GM21723 (cell line): ENCODE measurements at regions not wholly inside any gene's neighbourhood (a gene's known extent, or its start where the extent isn't known, plus 50 kb on each side); places are given as distances from the start of the nearest gene placed in this dataset.

Source experiments
- ATAC-seq: cut with Tn5 transposase; IDR thresholded peaks from one replicate; pipeline ENCODE4 v1.9.1; 2021; ENCODE audit warnings: mild to moderate bottlenecking, moderate library complexity; ENCODE audit not compliant: unreplicated experiment

DNA sequence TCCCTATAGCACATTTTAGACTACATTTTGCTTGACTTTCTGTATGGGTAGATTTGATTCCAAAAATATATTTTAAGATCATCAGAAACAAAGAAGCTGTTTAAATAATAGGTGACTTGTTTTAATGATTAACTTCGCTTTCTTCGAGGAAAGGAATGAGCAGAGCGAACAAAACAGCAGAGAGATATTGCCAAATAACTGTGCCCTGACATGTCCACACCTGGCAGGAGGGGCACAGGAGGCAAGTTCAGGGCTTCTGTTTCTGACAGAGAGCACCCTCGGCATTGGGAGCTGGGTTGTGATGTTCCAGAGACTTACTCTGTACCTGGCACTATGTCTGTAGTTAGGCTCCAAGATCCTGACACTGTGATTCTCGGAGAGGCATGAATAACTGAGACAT, 155.7 kb upstream of the SASH1 start:
- no peak for ATAC-seq

- no peak for ATAC-seq
Observed at GRCh38 chr6:148192310-148192709, 150.3 kb upstream of the SASH1 start.

DNA sequence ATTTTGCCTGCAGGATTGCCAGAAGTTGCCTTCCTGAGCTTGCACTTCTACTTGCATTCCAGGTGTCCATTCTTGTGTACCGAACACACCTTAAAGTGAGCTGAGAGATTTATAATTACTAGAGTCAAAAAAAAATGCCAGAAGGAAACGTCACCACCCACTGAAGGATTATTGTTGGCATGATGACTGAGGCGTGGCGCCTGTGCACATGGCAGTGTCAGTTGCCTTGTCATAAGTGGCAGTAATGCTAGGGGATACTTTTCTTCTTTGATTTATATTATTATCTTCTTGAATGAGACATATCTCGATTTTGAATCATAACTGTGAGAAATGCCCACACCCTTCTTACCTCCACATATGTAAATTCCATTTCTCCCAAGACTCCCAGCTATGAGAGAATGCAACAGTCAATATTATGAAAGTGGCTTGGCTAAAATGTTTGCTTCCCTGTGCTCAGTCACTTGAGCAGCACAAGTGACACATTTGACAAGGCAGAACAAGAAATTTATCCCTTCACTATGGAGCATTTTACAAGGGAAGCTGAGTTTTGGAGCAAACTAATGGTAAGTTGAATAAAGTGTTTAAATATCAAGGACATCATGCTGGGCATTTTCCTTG, 149.5 kb upstream of the SASH1 start:
- ATAC-seq: no peak

- ATAC-seq: no peak
Observed at GRCh38 chr6:148195511-148195910, 147.1 kb upstream of the SASH1 start.

GRCh38 chr6:148199584-148199983, 143.1 kb upstream of the SASH1 start:
- ATAC-seq: no peak

GRCh38 chr6:148200293-148200692, 142.3 kb upstream of the SASH1 start:
- no peak for ATAC-seq

- ATAC-seq: no peak
Observed at GRCh38 chr6:148200781-148201180, 141.9 kb upstream of the SASH1 start.

GRCh38 chr6:148203281-148203925, 139.2 kb upstream of the SASH1 start:
- ATAC-seq: no peak

- ATAC-seq: peak; percentile 100
Observed at GRCh38 chr6:148203970-148204369, 138.7 kb upstream of the SASH1 start.

DNA sequence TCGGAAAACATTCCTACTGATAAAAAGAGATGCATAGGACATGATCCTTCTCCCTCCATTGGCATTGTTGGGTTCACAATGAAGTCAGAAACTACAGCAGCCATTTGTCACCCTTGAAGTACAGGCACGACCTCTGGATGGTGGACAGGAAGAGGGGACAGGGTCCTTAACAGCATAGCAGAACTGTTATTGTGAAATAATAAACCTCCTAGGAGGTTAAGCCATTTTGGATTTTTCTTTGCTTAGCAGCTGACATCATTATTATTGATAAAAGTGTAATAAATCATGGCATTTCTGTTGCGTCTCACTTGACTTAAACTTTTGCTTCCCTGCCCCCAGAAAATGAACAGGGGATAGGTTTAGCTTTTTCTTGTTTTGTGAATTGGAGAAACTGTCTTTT, 134.3 kb upstream of the SASH1 start:
- ATAC-seq: no peak

DNA sequence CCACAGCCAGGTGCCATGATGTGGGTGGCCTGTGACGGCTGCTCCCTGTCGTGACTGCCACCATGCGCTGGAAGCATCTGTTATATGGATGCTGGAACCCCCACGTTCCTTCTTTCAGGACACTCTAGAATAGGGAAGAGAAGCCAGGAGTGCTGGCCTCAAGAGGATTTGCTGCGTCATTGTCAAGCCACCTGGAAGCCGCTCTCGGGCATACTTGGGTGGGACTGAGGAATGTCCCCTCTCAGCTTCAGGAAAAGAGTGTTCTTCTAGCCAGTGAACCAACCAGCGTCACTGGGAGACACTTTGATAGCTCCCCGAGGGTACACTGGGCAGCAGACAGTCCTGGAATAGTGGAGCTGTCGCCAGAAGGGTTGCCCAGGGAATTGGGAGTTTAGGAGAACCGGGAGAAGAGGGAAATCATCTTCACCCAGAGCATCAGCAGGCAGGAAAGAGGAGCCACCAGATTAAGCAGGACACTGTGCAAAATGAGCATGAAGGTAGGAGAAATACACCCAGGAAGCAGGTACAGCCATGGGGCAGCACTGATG, 130.8 kb upstream of the SASH1 start:
- ATAC-seq: no peak

GRCh38 chr6:148212366-148212765, 130.3 kb upstream of the SASH1 start:
- no peak for ATAC-seq

DNA sequence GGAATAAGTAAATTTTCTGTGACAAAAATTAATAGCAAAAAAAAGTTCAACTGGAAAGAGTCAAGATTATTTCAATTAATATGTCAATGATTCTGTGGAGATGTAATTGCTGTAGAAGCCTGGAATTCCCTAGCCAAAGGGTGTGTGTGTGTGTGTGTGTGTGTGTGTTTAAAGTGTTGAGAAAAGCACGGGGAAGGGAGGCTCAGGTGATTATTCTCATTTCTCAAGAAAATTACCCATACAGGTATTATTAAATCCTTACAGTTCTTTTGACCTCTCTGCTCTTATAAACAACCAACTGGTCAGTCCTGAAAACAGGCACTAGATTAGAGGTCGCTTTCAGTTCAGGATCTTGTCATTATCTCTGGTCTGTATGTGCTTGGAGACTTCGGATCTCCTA, 129.3 kb upstream of the SASH1 start:
- no peak for ATAC-seq

GRCh38 chr6:148214667-148215066, 128.0 kb upstream of the SASH1 start:
- ATAC-seq: no peak

GRCh38 chr6:148217051-148217450, 125.6 kb upstream of the SASH1 start:
- no peak for ATAC-seq

- no peak for ATAC-seq
Observed at GRCh38 chr6:148217921-148218320, 124.7 kb upstream of the SASH1 start.

GRCh38 chr6:148218542-148219258, 123.9 kb upstream of the SASH1 start:
- ATAC-seq: no peak

DNA sequence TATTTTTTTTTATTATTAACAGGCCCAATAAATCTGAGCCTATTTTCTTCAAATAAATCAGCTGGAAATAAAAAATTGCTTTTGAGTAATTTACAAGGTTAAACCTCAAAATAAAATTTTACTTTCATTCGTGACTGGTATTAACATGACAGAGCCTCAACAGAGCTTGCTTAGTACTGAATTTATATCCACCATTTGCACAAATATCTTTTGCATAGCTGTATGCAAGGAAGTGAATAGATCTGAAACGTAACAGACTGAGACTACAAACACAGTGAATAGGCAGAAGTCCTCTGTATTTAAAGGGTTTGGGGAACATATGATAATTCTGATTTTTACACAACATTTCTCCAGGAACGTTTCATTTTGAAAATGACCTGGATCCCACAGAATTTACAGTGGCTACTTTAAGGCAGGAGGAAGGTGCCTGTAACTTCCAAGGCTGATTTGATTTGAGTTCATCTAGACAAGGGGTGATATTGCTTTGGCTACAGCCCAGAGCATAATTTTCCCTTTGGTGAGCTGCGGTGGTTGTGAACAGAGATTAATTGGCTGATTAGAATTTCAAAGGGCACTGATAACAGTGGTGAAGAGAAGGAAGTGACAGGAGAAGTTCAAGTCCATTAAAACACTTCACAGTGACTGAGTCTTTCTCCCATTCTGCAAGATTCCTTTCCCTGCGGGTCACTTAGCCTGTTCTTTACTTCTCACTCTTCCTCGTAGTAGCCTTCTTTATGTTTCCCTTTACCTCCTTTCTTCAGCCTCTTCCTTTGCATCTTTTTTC, 121.2 kb upstream of the SASH1 start:
- ATAC-seq: no peak

DNA sequence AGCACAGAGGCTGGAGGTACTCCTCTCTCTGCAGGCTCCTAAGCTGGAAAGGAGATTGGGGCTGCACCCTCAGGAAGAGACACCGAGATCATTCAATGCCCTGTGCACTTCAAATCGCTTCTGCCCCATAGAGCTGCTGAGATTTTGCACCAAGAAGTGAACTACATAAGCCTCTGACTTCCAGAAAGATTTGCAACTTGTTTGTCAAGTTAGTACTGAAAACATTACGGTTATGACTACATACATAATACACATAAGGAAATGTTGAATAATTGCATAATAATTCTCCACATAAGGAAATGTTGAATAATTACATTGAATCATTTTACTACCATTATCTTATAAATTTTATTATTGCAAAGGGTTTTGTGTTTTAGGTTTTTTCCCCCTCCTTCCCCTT, 120.3 kb upstream of the SASH1 start:
- no peak for ATAC-seq

GRCh38 chr6:148222846-148223245, 119.8 kb upstream of the SASH1 start:
- no peak for ATAC-seq

DNA sequence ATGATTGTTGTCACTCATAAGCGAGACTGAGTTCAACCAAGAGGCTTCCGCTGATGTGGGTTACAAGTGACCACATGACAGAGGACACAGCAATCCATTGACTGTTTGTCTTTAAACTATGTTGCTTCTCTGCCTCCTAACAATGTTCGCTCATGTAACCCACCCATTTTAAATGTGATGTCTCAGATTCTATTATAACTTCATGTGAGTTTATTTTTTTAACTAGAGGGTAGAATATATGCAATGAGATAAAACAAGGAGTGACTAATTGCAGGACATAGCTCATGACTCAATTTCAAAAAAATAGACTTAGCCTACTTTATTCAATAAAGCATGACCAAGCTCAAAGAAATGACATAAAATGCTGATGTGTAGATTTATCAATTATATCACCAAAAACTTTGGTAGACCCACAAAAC, 119.2 kb upstream of the SASH1 start:
- no peak for ATAC-seq
